Right kidney (tissue), 1 donor: ENCODE measurements at regions not wholly inside any gene's neighbourhood (a gene's known extent, or its start where the extent isn't known, plus 50 kb on each side); places are given as distances from the start of the nearest gene placed in this dataset.
A peak's percentile ranks its signal among the peaks of the same experiment; 100 is the strongest.

ENCODE experiments used
- DNase-seq: peaks from one replicate; pipeline ENCODE4 v3.0.0-alpha.2; 2016

- no peak for DNase-seq
Measured at GRCh38 chr5:74052441-74053221, 426.6 kb downstream of the ARHGEF28 start.

- no peak for DNase-seq
Measured at GRCh38 chr5:74051076-74051475, 425.1 kb downstream of the ARHGEF28 start.

- no peak for DNase-seq
Measured at GRCh38 chr5:74044936-74045335, 418.9 kb downstream of the ARHGEF28 start.

GRCh38 chr5:74042959-74043358, 417.0 kb downstream of the ARHGEF28 start:
- DNase-seq: no peak

- no peak for DNase-seq
Measured at GRCh38 chr5:74042559-74042958, 416.6 kb downstream of the ARHGEF28 start.

- no peak for DNase-seq
Measured at GRCh38 chr5:74041913-74042312, 415.9 kb downstream of the ARHGEF28 start.

GRCh38 chr5:74040811-74041491, 415.0 kb downstream of the ARHGEF28 start:
- no peak for DNase-seq

- DNase-seq: peak; percentile 33
Measured at GRCh38 chr5:74040065-74040551, 414.1 kb downstream of the ARHGEF28 start.

GRCh38 chr5:74037321-74037720, 411.3 kb downstream of the ARHGEF28 start:
- DNase-seq: no peak

- DNase-seq: peak; percentile 21
Measured at GRCh38 chr5:74035521-74035937, 409.5 kb downstream of the ARHGEF28 start.

- no peak for DNase-seq
Measured at GRCh38 chr5:74034733-74035132, 408.7 kb downstream of the ARHGEF28 start.

GRCh38 chr5:74032617-74033016, 406.6 kb downstream of the ARHGEF28 start:
- no peak for DNase-seq

- no peak for DNase-seq
Measured at GRCh38 chr5:74031536-74031935, 405.5 kb downstream of the ARHGEF28 start.

GRCh38 chr5:74030821-74031220, 404.8 kb downstream of the ARHGEF28 start:
- no peak for DNase-seq

GRCh38 chr5:74030371-74030770, 404.4 kb downstream of the ARHGEF28 start:
- no peak for DNase-seq

- no peak for DNase-seq
Measured at GRCh38 chr5:74028976-74029375, 403.0 kb downstream of the ARHGEF28 start.

- no peak for DNase-seq
Measured at GRCh38 chr5:74028406-74028805, 402.4 kb downstream of the ARHGEF28 start.

GRCh38 chr5:74027732-74028338, 401.8 kb downstream of the ARHGEF28 start:
- DNase-seq: no peak

GRCh38 chr5:74026310-74026709, 400.3 kb downstream of the ARHGEF28 start:
- no peak for DNase-seq

- no peak for DNase-seq
Measured at GRCh38 chr5:74021126-74021525, 395.1 kb downstream of the ARHGEF28 start.

- no peak for DNase-seq
Measured at GRCh38 chr5:74020503-74020902, 394.5 kb downstream of the ARHGEF28 start.

- no peak for DNase-seq
Measured at GRCh38 chr5:74019923-74020322, 393.9 kb downstream of the ARHGEF28 start.

GRCh38 chr5:74017786-74018211, 391.8 kb downstream of the ARHGEF28 start:
- DNase-seq: no peak
